Skin epidermis (tissue), 12 donors: ENCODE measurements at regions not wholly inside any gene's neighbourhood (a gene's known extent, or its start where the extent isn't known, plus 50 kb on each side); places are given as distances from the start of the nearest gene placed in this dataset.
"Not testable (repeated sequence)": the region's sequence is repeated elsewhere in the genome, so short reads cannot be mapped to it uniquely, and the experiment has no call there.

Experiments
- H3K27ac ChIP-seq, 21 experiments: fragments of 200-600 bp; sonication (generic) in 11 of 21; one replicate each; pipeline ENCODE4 v1.5.0; 2020; ENCODE audit warnings: mild to moderate bottlenecking in 3 of 21, inconsistent platforms in 2 of 21, moderate library complexity in 2 of 21
- H3K4me3 ChIP-seq, 7 experiments: fragments of 200-600 bp; sonication (generic) in 2 of 7; one replicate each; pipeline ENCODE4 v1.5.0; 2020; ENCODE audit warnings: inconsistent platforms in 2 of 7, mild to moderate bottlenecking in 2 of 7, moderate library complexity in 1 of 7

GRCh38 chr14:104301731-104302460 is 163.5 kb downstream of the KIF26A start:
- H3K4me3 ChIP-seq = no peak overlapping the region
- no peak overlapping the region for H3K27ac ChIP-seq

DNA sequence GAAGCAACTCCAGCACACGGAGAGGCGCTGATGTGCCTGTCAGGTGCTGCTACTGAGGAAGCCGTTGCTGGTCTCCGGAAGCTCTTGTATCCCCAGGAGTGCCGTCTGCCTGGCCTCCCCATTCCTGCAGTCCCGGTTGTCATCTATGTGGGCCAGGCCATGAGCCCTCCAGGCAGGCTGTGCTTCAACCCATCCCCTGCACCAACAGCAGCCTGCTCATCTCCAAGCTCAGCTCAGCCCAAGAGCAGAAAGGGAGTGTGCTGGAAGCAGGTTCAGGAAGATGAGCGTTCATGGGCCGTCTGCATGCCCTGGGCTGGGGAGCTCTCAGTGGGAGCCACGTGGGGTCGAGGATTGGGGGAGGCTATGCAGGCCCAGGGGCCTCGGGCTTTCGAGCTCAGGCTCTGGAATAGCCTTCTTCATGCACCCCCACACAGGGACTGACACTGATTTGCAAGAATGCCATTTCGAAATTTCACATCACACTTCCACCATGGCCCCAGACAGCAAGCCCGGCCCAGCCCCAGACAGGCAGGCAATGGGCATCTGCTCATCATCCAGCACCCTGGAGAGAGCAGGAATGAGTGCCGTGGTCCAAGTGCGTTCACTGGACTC is 164.5 kb downstream of the KIF26A start:
- H3K27ac ChIP-seq = no peak overlapping the region
- no peak overlapping the region for H3K4me3 ChIP-seq

DNA sequence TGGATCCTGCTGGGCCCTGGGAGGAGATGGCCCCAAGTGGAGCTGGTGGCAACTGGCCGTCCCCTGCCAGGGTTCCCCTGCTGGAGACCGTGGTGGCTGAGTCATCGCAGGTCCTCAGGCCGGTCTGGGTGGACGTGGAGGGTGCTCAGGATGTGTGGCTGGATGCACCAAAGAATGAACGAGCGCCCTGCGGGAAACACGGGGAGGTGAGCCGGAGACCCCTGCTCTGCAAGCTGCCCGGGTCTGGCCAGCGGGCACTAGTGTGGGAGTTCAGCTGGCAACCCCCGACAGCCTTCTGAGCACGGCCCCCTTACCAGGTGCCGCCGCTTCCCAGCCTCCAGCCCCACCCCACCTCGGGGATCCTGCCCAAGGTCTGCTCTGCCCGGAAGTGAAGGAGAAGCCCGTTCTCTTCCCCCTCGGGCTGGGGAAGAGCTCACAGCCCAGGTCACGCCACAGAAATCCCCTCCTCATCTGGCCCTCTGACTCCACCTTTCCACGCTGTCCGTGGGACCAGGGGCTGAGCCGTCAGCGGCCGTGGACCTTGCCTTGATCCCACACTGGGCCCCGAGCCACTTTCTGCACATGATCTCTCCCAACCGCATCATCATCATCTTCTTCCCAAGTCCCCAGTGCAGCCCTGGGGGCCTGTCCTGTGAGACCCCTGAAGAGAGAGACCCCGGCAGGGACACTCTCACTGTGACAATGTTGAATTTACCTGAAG is 165.5 kb downstream of the KIF26A start:
- H3K27ac ChIP-seq = no peak overlapping the region
- H3K4me3 ChIP-seq = no peak overlapping the region

DNA sequence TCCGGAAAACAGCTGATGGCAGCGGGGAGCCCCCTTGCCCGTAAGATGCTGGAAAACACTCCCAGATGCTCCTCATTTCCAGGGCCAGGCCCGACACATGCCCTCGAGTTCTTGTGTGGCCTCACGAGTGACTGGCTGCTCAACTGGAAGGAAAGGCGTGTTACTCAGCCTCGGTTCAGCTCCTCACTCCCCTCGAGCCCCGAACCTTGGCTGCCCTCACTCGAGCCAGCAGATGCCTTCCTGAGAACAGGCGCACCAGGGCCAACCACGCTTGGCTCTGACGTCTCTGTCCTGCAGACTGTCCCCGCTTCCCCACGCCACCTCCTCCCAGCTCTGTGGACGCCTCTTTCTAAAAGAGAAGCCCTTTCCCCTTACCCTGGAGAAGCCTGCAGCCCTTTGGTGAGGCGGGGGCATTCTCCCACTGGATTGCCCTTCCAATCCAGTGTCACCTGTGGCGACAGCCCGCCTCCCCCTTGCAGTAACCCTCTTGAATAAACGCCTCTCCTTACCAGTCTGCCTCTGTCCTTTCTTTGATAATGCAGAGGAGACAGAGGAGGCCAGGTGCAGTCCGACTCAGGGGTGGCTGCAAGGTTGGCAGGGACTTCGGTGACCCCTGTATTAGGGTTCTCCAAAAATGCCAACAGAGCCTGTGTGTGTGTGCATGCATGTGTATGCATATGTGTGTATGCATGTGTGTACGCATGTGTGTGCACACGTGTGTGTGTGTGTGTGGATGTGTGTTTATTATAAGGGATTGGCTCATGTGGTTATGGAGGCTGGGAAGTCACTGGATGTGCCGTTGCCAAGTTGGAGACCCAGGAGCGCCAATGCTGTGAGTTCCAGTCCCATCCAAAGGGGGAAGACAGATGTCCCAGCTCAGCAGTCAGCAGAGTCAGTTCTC is 166.3 kb downstream of the KIF26A start:
- Histone ChIP-seq H3K27ac (no peak overlapping the region), H3K4me3 (no peak overlapping the region)

DNA sequence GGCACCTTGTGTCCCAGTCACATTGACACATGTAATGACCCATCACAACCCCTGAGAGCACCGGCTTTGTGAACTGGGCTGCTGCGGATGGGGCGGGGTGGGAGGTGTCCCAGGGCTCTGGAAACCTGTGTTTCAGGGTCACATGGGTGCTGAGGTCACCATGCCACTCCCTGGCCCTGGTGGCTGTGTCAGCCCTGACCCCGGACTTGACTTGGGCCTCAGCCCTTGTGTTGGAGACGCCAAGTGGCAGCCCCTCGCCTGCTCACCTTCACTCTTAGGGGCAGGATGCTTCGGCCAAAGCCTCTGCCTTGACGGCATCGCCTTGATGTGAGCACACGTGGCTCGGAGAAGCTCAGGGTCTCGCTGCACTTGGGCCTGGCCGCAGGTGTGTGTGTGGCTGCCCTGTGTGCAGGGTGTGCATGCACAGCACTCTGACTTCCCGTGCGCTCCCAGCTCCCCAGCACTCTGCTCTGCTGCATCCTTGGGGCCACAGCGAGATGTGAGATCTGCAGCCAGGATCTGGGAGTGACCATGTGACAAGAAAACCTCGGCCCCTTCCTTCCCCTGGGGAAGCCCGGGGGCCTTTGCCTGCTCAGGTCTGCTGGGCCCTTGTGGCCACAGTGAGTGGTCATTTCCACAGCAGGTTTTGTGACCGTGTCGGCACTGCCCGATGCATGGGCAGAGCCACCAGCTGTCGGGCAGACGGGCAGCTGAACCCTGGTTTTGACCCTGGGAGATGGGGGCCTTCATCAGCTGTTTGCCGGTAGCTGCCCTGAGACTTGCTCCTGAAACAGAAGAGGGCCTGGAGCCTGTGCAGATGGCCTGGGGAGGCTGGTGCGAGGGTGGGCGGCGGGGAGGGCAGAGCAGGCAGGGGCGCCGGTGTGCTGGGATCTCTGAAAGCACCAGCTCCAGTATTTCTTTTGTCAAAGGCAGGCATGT is 167.4 kb downstream of the KIF26A start:
- Histone ChIP-seq H3K4me3 (no peak overlapping the region), H3K27ac (no peak overlapping the region)

DNA sequence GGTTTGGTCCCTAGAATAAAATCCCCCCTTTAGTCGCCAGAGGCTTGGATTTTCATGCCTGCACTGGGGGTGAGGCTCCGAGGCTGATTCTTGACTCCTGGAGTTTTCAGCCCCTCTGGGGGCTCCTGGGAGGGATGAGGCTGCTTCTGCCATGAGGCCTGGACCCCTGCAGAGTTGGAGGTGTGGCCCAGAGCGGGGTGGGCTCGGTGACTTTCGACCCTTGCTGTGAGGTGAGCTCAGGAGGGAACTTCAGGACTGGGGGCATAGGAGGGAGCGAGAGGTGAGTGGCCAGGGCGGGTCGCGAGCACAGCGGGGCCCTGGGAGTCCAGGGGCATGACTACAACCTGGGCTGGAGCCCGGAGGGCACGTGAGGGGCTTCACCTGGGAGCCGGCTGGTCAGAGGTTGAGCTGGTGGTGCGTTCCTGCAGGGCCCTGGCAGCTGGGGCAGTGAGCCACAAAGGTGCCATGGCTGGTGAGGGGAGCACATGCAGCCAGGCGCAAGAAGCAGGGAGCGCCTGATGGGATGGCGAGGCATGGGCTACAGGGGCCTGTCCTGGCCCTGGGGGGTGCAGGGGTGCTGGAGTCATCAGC is 168.2 kb downstream of the KIF26A start:
- no peak overlapping the region for H3K27ac ChIP-seq
- H3K4me3 ChIP-seq = no peak overlapping the region

- Histone ChIP-seq H3K27ac (no peak overlapping the region), H3K4me3 (no peak overlapping the region)
Measured at GRCh38 chr14:104307246-104307626, 168.8 kb downstream of the KIF26A start.

DNA sequence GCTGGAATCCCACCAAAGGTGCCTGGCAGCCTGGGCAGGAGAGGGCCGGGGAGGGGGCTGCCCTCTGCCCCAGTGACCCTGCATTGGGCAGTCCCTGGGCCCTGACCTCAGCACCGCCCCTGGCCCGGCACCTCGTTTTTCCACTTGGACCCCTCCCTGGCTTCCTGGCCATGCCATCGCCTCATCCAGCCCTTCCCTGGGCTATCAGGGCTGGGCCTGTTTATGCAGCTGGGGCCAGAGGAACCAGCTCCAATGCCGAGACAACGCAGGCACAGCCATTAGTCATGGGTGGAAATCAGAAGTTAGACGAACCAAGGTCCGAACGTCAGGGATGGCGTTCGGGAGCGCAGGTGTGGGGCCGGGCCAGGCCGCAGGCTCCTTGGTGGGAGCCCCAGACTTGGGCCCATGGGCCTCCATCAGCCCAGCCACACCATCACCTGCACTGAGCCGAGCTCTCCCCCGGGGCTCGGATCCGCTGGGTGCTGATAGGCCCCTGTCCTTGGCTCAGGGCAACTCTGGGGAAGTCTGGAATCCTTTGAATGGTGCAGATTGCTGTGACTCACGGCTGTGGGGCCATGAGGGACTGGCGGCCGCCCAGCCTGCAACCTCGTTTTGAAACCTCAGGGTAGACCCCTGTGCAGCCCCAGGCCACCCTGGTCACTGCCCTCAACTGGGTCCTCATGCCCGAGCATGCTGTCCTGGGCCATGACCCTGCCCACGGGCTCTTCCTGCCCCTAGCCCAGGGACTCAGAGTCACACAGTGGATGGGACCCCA is 169.4 kb downstream of the KIF26A start:
- Histone ChIP-seq H3K27ac (no peak overlapping the region), H3K4me3 (no peak overlapping the region)

DNA sequence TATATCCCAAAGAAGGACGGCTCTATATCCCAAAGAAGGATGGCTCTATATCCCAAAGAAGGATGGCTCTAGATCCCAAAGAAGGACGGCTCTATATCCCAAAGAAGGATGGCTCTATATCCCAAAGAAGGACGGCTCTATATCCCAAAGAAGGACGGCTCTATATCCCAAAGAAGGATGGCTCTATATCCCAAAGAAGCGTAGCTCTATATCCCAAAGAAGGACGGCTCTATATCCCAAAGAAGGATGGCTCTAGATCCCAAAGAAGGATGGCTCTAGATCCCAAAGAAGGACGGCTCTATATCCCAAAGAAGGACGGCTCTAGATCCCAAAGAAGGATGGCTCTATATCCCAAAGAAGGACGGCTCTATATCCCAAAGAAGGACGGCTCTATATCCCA is 170.1 kb downstream of the KIF26A start:
- H3K27ac ChIP-seq, H3K4me3 ChIP-seq: not testable (repeated sequence)

DNA sequence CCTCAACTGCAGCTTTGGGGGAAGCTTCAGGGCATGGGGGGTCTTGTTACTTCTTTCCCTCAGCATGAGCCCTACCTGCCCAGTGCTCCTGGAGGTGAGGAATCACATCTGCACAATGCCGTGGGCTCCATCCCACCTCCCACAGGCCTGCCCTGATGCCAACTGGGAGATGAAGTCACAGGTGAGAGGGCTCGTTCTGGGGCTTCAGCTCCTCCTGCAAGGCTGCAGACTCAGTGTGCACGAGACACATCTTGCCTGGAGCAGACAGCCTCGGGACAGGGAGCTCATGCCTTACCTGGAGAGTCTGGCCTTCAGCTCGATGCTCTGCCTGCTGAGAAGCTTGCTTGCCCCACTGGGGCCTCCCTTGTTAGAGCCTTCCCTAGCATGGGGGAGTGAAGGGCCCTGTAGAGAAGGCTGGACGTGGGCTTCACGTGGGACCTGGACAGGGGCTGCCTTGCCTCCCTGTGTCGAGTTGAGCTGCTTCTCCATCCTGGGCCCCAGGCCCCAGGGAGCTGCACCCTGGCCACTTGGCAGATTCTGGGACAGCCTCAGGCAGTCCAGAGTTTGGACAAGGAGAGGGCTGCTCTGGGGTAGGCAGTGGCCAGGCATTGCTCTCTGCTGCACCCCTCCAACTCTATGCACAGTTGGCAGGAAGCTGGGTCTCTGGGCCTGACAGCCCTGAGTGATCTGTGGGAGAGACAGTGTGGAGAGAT is 171.4 kb downstream of the KIF26A start:
- Histone ChIP-seq H3K27ac (no peak overlapping the region), H3K4me3 (no peak overlapping the region)

- H3K27ac ChIP-seq = no peak overlapping the region
- no peak overlapping the region for H3K4me3 ChIP-seq
Measured at GRCh38 chr14:104311358-104311757, 173.0 kb downstream of the KIF26A start.

GRCh38 chr14:104313674-104314073 is 175.3 kb downstream of the KIF26A start:
- no peak overlapping the region for H3K4me3 ChIP-seq

DNA sequence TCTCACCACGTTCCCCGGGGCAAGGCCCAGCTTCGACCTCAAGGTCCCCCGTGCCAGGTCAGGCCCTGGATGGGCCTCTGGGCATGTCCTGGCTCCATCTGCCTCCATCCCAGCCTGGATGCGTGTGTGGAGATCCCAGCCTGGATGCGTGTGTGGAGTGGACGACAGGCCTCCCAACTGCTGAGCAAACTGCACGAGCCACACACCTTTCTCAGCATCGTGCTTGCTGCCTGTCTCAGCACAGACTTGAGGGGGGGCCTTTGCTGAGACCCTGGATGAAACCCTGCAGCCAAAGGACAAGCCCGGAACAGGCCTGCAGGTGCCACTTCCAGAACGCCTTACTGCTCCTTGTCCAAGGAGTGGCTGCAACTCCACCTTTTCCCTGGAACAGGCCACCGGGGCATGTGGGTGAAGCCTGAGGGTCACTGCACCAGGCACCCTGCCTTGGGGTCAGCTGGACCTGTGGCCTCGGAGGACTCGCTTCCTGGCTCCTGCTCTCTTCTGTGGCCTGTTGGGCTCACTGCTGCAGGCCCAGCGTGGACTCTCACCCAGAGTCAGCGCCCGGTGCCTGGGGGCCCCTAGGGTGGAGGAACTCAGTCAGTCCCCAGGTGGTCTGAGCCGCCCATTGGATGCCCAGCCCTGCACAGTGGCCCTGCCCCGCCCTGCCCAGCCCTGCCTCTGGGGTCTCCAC is 176.0 kb downstream of the KIF26A start:
- Histone ChIP-seq H3K27ac (no peak overlapping the region), H3K4me3 (no peak overlapping the region)

More at GRCh38 chr14:104313674-104314073, 175.3 kb downstream of the KIF26A start:
- H3K27ac ChIP-seq = no peak overlapping the region

DNA sequence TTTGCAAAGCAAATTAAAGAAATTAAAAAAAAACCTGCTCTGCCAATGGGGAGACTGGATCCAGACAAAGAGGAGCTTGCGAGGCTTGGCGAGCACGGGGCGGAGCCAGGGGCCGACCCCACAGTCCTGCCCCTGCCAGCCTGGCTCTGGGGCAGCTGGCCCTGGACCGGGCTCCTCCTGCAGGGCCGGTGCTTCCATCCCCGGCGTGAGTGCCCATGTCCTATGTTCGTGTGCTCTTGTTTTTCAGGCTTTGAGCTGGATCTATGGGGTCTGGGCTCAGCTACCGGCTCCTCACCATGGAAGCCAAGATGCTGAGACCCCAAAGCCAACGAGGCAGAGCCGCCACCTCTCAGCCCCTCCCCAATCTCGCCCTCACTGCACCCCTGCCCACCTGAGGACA is 176.8 kb downstream of the KIF26A start:
- Histone ChIP-seq H3K27ac (no peak overlapping the region), H3K4me3 (no peak overlapping the region)

GRCh38 chr14:104315625-104316024 is 177.2 kb downstream of the KIF26A start:
- Histone ChIP-seq H3K4me3 (no peak overlapping the region), H3K27ac (no peak overlapping the region)

DNA sequence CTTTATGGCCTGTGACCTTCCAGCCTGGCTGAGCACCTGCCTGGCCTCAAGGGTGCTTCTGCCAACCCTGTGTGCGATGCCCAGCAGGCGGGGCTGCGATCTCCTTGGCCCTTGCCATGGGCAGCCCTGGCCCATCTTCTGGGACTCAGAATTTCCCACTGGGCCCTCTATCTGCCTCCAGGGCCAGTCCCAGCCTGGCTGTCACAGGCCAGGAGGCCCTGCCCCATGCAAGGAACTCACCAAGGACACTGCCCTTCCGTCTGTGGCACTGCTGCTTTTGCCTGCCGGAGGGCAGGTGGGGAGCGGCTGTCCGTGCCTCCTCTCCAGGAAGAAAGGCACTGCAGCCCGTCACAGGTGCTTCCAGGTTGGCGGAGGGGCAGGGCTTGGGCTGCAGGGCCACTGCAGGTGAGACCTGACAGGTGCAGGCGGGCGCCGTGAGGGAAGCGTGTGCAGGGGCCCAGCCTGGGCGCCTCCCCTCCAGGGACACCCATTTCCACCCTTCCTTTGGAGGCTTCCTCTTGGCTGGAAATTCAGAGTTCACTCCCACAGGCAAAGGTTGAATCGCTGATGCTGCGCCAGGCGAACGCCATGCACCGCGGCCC is 177.8 kb downstream of the KIF26A start:
- H3K27ac ChIP-seq = no peak overlapping the region

More for the DNA sequence above, 177.8 kb downstream of the KIF26A start:
- no peak overlapping the region for H3K4me3 ChIP-seq
